ENCODE measurements at regions not wholly inside any gene's neighbourhood (a gene's known extent, or its start where the extent isn't known, plus 50 kb on each side); places are given as distances from the start of the nearest gene placed in this dataset.

GRCh38 chr11:91730620-91731019 is 494.0 kb upstream of the FAT3 start:
- TF ChIP-seq YY1 (IDR thresholded peaks at IDR 0.05; ENCODE audit: low read depth) = no peak
- no peak for TF ChIP-seq REST (IDR thresholded peaks at IDR 0.05; ENCODE audit: low read depth)
- no peak for TF ChIP-seq TCF12 (IDR thresholded peaks at IDR 0.05; ENCODE audit: low read depth)
- no peak for TF ChIP-seq FOXM1 (IDR thresholded peaks at IDR 0.05; ENCODE audit: borderline replicate concordance, low read depth)
- TF ChIP-seq EP300 (IDR thresholded peaks at IDR 0.05; ENCODE audit: borderline replicate concordance) = no peak
- no peak for TF ChIP-seq USF1 (IDR thresholded peaks at IDR 0.05)
- TF ChIP-seq NFIC (IDR thresholded peaks at IDR 0.05) = no peak
- TF ChIP-seq RAD21 (IDR thresholded peaks at IDR 0.05; ENCODE audit: low read depth) = no peak
- no peak for TF ChIP-seq CREB1 (IDR thresholded peaks at IDR 0.05; ENCODE audit: low read depth)
- TF ChIP-seq CEBPB (IDR thresholded peaks at IDR 0.05) = no peak
- TF ChIP-seq ZBTB7A (IDR thresholded peaks at IDR 0.05; ENCODE audit: low read depth) = no peak
- no peak for TF ChIP-seq EGR1 (IDR thresholded peaks at IDR 0.05)
- no peak for TF ChIP-seq TEAD4 (IDR thresholded peaks at IDR 0.05)
- TF ChIP-seq TAF1 (IDR thresholded peaks at IDR 0.05; ENCODE audit: low read depth) = no peak
- TF ChIP-seq MAX (IDR thresholded peaks at IDR 0.05) = no peak

- no peak for TF ChIP-seq MAX (IDR thresholded peaks at IDR 0.05)
- no peak for TF ChIP-seq YY1 (IDR thresholded peaks at IDR 0.05; ENCODE audit: low read depth)
- TF ChIP-seq EGR1 (IDR thresholded peaks at IDR 0.05) = no peak
- no peak for TF ChIP-seq ZBTB7A (IDR thresholded peaks at IDR 0.05; ENCODE audit: low read depth)
- no peak for TF ChIP-seq CREB1 (IDR thresholded peaks at IDR 0.05; ENCODE audit: low read depth)
- no peak for TF ChIP-seq EP300 (IDR thresholded peaks at IDR 0.05; ENCODE audit: borderline replicate concordance)
- no peak for TF ChIP-seq NFIC (IDR thresholded peaks at IDR 0.05)
- no peak for TF ChIP-seq TCF12 (IDR thresholded peaks at IDR 0.05; ENCODE audit: low read depth)
- no peak for TF ChIP-seq TEAD4 (IDR thresholded peaks at IDR 0.05)
- no peak for TF ChIP-seq CEBPB (IDR thresholded peaks at IDR 0.05)
- TF ChIP-seq USF1 (IDR thresholded peaks at IDR 0.05) = no peak
- TF ChIP-seq RAD21 (IDR thresholded peaks at IDR 0.05; ENCODE audit: low read depth) = no peak
These were observed 494.6 kb upstream of the FAT3 start for GRCh38 chr11:91730057-91730456.

GRCh38 chr11:91717169-91717568 is 507.4 kb upstream of the FAT3 start:
- no peak for TF ChIP-seq YY1 (IDR thresholded peaks at IDR 0.05; ENCODE audit: low read depth)
- TF ChIP-seq EP300 (IDR thresholded peaks at IDR 0.05; ENCODE audit: borderline replicate concordance) = no peak
- no peak for TF ChIP-seq NFIC (IDR thresholded peaks at IDR 0.05)
- TF ChIP-seq CREB1 (IDR thresholded peaks at IDR 0.05; ENCODE audit: low read depth) = no peak
- no peak for TF ChIP-seq EGR1 (IDR thresholded peaks at IDR 0.05)
- TF ChIP-seq ZBTB7A (IDR thresholded peaks at IDR 0.05; ENCODE audit: low read depth) = no peak
- no peak for TF ChIP-seq USF1 (IDR thresholded peaks at IDR 0.05)
- no peak for TF ChIP-seq MAX (IDR thresholded peaks at IDR 0.05)
- TF ChIP-seq REST (IDR thresholded peaks at IDR 0.05; ENCODE audit: low read depth) = no peak
- TF ChIP-seq RAD21 (IDR thresholded peaks at IDR 0.05; ENCODE audit: low read depth) = no peak
- TF ChIP-seq CEBPB (IDR thresholded peaks at IDR 0.05) = no peak
- TF ChIP-seq FOXM1 (IDR thresholded peaks at IDR 0.05; ENCODE audit: borderline replicate concordance, low read depth) = no peak
- no peak for TF ChIP-seq TEAD4 (IDR thresholded peaks at IDR 0.05)
- TF ChIP-seq TCF12 (IDR thresholded peaks at IDR 0.05; ENCODE audit: low read depth) = no peak

GRCh38 chr11:91707652-91708482 is 516.8 kb upstream of the FAT3 start:
- TF ChIP-seq TCF12 (IDR thresholded peaks at IDR 0.05; ENCODE audit: low read depth) (no peak), REST (IDR thresholded peaks at IDR 0.05; ENCODE audit: low read depth) (no peak), MAX (IDR thresholded peaks at IDR 0.05) (no peak), EP300 (IDR thresholded peaks at IDR 0.05; ENCODE audit: borderline replicate concordance) (no peak), CEBPB (IDR thresholded peaks at IDR 0.05) (no peak), EGR1 (IDR thresholded peaks at IDR 0.05) (no peak), NFIC (IDR thresholded peaks at IDR 0.05) (no peak)

Measured in Ishikawa (cell line).